ENCODE measurements at regions not wholly inside any gene's neighbourhood (a gene's known extent, or its start where the extent isn't known, plus 50 kb on each side); places are given as distances from the start of the nearest gene placed in this dataset.
A peak's percentile ranks its signal among the peaks of the same experiment; 100 is the strongest.

DNA sequence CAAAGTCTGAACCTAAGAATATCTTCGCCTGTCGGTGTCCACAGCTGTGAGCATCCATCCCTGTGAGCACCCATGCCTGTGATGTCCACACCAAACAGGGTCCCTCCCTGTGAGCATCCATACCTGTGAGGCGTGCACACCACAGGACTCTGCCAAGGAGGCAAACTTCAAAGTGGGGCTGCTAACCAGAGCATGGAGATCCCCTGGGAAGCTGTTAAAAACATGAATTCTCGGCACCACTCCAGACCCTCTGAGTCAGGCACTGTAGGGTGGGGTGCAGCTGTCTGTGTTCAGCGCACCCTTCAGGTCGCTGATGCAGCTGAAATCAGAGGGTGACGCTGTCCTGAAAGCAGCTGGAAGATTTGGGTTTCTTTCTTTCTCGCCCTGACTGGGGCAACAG, 85.4 kb upstream of the NXT1 start:
- H3K9me3 ChIP-seq, result no peaks in the 10 kb centered on the region
- TF ChIP-seq, protein P1, sequence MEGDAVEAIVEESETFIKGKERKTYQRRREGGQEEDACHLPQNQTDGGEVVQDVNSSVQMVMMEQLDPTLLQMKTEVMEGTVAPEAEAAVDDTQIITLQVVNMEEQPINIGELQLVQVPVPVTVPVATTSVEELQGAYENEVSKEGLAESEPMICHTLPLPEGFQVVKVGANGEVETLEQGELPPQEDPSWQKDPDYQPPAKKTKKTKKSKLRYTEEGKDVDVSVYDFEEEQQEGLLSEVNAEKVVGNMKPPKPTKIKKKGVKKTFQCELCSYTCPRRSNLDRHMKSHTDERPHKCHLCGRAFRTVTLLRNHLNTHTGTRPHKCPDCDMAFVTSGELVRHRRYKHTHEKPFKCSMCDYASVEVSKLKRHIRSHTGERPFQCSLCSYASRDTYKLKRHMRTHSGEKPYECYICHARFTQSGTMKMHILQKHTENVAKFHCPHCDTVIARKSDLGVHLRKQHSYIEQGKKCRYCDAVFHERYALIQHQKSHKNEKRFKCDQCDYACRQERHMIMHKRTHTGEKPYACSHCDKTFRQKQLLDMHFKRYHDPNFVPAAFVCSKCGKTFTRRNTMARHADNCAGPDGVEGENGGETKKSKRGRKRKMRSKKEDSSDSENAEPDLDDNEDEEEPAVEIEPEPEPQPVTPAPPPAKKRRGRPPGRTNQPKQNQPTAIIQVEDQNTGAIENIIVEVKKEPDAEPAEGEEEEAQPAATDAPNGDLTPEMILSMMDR (IDR thresholded peaks at IDR 0.05), result no peak
- no peak for TF ChIP-seq POLR2A (IDR thresholded peaks at IDR 0.05)
- intact Hi-C loops (cut with DNase I; ENCODE audit: low total_unique reads), result no loop called here
- H3K27me3 ChIP-seq, result no peaks in the 10 kb centered on the region
- 59 to 63% methylated on average over 7 to 8 of the region's 8 CpGs for WGBS, 2 donors
- peak; percentile 63 for DNase-seq
- H3K4me3 ChIP-seq, result no peak overlapping the region
- peak overlapping the region in 1 of 2 donors; percentile 45 for H3K27ac ChIP-seq
- H3K36me3 ChIP-seq (ENCODE audit: low read depth, missing control alignments), result no peaks in the 10 kb centered on the region
- H3K4me1 ChIP-seq, result no peaks in the 10 kb centered on the region

DNA sequence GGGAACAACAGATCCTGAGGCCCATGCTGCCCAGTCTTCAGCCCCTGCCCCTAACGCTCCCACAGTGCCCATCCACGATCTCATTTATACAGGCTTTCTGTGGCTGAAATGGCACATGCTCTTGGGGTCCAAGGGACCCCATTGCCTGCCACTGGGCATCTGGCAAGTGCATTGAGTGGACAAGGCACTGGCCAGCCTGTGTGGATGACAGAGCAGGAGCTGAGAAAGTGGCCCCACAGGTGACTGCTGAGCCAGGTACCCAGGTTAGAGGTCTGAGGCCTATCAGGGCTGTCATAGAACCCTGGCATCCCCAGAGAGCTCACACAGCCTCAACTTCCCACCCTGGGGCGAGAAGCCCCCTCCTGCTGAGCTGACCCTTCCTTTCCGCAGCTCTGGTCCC, 86.0 kb upstream of the NXT1 start:
- H3K4me3 ChIP-seq, result no peak overlapping the region

DNA sequence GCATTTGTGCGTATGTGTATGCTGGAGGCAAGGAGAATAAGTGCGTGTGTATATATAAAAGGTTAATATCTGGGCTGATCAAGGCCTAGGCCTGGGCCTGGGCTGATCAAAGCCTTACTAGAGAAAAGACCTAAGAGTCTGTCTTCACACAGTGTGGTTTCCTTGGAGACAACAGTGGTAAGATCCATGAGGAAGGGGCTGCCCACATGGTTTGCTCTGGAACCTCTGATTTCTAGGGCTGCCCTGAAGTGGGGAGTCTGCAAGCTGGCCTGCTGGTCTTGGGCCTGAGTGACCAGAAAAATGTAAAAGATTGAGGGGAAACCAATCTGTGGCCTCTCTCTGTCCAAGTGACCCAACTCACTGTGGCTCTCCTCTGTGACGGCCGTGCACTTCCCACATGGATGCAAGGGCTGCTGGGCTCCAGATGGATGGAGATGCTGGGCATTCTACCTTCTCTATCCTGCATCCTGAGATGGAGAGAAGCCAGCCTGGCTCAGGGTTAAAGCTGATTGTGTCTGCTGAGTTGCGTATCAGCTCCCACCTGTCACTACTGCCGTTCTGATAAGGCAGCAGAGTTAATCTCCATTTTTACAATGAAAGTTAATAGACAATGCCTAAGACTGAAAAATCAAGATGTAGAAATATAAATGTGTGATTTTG, 90.3 kb upstream of the NXT1 start:
- intact Hi-C loops (cut with DNase I; ENCODE audit: low total_unique reads), result no loop called here
- no peaks in the 10 kb centered on the region for H3K27me3 ChIP-seq
- no peaks in the 10 kb centered on the region for H3K9me3 ChIP-seq
- 90 to 93% methylated on average over 6 of the region's 6 CpGs for WGBS, 2 donors
- DNase-seq, result no peak
- TF ChIP-seq POLR2A (IDR thresholded peaks at IDR 0.05), result no peak
- TF ChIP-seq, protein P1 (IDR thresholded peaks at IDR 0.05), result no peak
- no peaks in the 10 kb centered on the region for H3K36me3 ChIP-seq (ENCODE audit: low read depth, missing control alignments)
- H3K4me1 ChIP-seq, result no peaks in the 10 kb centered on the region
- no peak overlapping the region for H3K27ac ChIP-seq
- H3K4me3 ChIP-seq, result no peak overlapping the region

More for the DNA sequence above, 86.0 kb upstream of the NXT1 start:
- intact Hi-C loops (cut with DNase I; ENCODE audit: low total_unique reads), result no loop called here
- Histone ChIP-seq H3K36me3 (ENCODE audit: low read depth, missing control alignments) (no peaks in the 10 kb centered on the region), H3K9me3 (no peaks in the 10 kb centered on the region), H3K27ac (peak overlapping the region in 1 of 2 donors; percentile 45), H3K4me1 (no peaks in the 10 kb centered on the region), H3K27me3 (no peaks in the 10 kb centered on the region)
- WGBS, 2 donors, result 72 to 90% methylated on average over 2 to 4 of the region's 4 CpGs
- TF ChIP-seq, protein P1 (IDR thresholded peaks at IDR 0.05), result no peak
- no peak for TF ChIP-seq POLR2A (IDR thresholded peaks at IDR 0.05)
- no peak for DNase-seq

DNA sequence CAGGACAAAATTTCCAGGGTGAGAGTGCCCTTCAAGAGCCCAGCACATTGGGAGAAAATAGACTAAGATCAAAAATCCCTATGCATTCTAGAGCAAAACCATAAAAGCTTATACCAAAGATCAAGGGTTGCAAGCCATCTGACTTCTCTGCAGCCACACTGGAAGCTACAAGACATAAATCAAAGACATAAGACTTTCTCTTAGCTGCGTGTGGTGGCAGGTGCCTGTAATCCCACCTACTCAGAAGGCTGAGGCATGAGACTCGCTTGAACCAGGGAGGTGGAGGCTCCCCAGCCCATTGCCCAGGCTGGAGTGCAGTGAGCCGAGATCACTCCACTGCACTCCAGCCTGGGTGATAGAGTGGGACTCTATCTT, 91.9 kb upstream of the NXT1 start:
- WGBS, 2 donors, result 87 to 91% methylated on average over 3 of the region's 3 CpGs
- Histone ChIP-seq H3K27ac (no peak overlapping the region), H3K9me3 (no peaks in the 10 kb centered on the region), H3K36me3 (ENCODE audit: low read depth, missing control alignments) (no peaks in the 10 kb centered on the region), H3K27me3 (no peaks in the 10 kb centered on the region), H3K4me3 (no peak overlapping the region), H3K4me1 (no peaks in the 10 kb centered on the region)
- intact Hi-C loops (cut with DNase I; ENCODE audit: low total_unique reads), result no loop called here
- no peak for TF ChIP-seq POLR2A (IDR thresholded peaks at IDR 0.05)
- DNase-seq, result no peak

DNA sequence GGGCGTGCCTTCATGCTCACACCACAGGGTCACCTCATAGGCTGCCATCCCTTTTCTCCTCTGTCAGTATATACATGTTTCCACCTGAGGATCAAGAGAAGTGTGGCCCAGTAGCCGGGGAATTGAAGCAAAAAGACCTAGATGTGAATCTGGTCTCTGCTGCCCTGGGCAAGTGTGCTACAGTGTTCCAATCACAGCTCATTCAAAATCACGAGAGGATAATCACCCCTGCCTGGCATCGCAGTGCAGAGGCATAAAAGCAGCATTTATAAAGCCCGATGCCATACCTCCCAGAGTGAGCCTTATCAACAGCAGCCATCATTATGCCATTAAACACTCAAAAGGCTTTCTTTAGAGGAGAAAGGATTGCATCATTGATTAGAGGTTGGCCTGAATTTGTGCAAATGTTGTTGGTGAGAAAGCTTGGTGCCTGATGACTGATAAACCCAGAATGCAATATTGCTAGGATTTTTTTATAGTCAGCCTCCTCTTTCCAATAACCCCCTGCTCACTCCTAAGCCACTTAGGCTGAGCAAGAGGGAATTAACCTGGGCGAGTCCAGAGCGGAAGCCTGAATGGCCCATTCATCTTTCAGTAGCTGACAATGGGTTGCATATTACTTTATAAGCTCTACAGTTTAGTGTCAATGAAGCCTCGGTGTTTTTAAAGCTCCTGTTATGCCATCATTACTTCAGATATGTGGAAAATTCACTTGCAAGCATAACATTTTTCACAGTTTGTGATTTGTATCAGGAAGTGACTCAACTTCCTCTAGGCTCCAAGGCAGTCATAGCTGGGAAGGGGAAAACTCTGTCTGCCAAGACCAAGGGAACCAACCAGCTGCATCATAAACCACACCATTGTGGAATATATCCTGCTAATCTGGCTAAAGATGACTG, 92.5 kb upstream of the NXT1 start:
- DNase-seq, result no peak
- Histone ChIP-seq H3K27ac (peak overlapping the region in 1 of 2 donors; percentile 18), H3K27me3 (no peaks in the 10 kb centered on the region), H3K4me3 (no peak overlapping the region), H3K36me3 (ENCODE audit: low read depth, missing control alignments) (no peaks in the 10 kb centered on the region), H3K4me1 (no peaks in the 10 kb centered on the region), H3K9me3 (no peaks in the 10 kb centered on the region)
- intact Hi-C loops (cut with DNase I; ENCODE audit: low total_unique reads), result no loop called here
- 86 to 88% methylated on average over 8 of the region's 8 CpGs for WGBS, 2 donors
- TF ChIP-seq, protein P1 (IDR thresholded peaks at IDR 0.05), result no peak
- TF ChIP-seq POLR2A (IDR thresholded peaks at IDR 0.05), result no peak

All from testis (tissue), 2 donors.